WTC11 (cell line): ENCODE measurements at regions not wholly inside any gene's neighbourhood (a gene's known extent, or its start where the extent isn't known, plus 50 kb on each side); places are given as distances from the start of the nearest gene placed in this dataset.

Source experiments
- FOXJ3 ChIP-seq: sonication (generic); formaldehyde crosslinking; IDR thresholded peaks from 2 replicates; pipeline ENCODE4 v1.9.0; 2021; ENCODE audit warnings: missing genetic modification reagents, mild to moderate bottlenecking, borderline replicate concordance
- RELA ChIP-seq: sonication (generic); formaldehyde crosslinking; IDR thresholded peaks from 2 replicates; pipeline ENCODE4 v1.8.1; 2022; ENCODE audit warnings: missing genetic modification reagents, mild to moderate bottlenecking, borderline replicate concordance
- ZNF121 ChIP-seq: sonication (generic); formaldehyde crosslinking; IDR thresholded peaks from 2 replicates; pipeline ENCODE4 v1.8.0; 2023; ENCODE audit warnings: missing genetic modification reagents
- ZNF423 ChIP-seq: fragments of 250-450 bp; sonication (Bioruptor Pico); IDR thresholded peaks from 2 replicates; pipeline ENCODE4 v2.1.2; 2022; ENCODE audit warnings: mild to moderate bottlenecking, moderate library complexity
- TF ChIP-seq, protein P1 (sequence below): fragments of 200-600 bp; IDR thresholded peaks from 2 replicates; pipeline ENCODE4 v1.8.0; 2022; ENCODE audit warnings: antibody characterized with exemption

GRCh38 chr1:118783095-118783758 lies 204.9 kb downstream of the TBX15 start:
- TF ChIP-seq ZNF121 (CRISPR knock-in tag) (no peak), FOXJ3 (no peak), RELA (no peak), ZNF423 (CRISPR knock-in tag) (no peak)
- TF ChIP-seq, protein P1, sequence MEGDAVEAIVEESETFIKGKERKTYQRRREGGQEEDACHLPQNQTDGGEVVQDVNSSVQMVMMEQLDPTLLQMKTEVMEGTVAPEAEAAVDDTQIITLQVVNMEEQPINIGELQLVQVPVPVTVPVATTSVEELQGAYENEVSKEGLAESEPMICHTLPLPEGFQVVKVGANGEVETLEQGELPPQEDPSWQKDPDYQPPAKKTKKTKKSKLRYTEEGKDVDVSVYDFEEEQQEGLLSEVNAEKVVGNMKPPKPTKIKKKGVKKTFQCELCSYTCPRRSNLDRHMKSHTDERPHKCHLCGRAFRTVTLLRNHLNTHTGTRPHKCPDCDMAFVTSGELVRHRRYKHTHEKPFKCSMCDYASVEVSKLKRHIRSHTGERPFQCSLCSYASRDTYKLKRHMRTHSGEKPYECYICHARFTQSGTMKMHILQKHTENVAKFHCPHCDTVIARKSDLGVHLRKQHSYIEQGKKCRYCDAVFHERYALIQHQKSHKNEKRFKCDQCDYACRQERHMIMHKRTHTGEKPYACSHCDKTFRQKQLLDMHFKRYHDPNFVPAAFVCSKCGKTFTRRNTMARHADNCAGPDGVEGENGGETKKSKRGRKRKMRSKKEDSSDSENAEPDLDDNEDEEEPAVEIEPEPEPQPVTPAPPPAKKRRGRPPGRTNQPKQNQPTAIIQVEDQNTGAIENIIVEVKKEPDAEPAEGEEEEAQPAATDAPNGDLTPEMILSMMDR, result no peak
